NCI-H2227 treated with DMSO at 0.1 percent for 48 hours (cell line): ENCODE measurements at regions not wholly inside any gene's neighbourhood (a gene's known extent, or its start where the extent isn't known, plus 50 kb on each side); places are given as distances from the start of the nearest gene placed in this dataset.
"Not testable (repeated sequence)": the region's sequence is repeated elsewhere in the genome, so short reads cannot be mapped to it uniquely, and the experiment has no call there.

Experiments used
- DNase-seq: peaks from one replicate; lab custom pipeline; 2025; lab: John Stamatoyannopoulos, UW

- DNase-seq, result no peak
These were observed 87.9 kb downstream of the PHLDA1 start for GRCh38 chr12:75943730-75944096.

GRCh38 chr12:75941661-75942060, 89.9 kb downstream of the PHLDA1 start:
- not testable (repeated sequence) for DNase-seq

- DNase-seq, result peak; percentile 81
These were observed 92.4 kb downstream of the PHLDA1 start for GRCh38 chr12:75939016-75939642.

- DNase-seq, result no peak
These were observed 93.4 kb downstream of the PHLDA1 start for GRCh38 chr12:75938189-75938588.

- no peak for DNase-seq
These were observed 94.1 kb downstream of the PHLDA1 start for GRCh38 chr12:75937486-75937885.

- DNase-seq, result no peak
These were observed 94.8 kb downstream of the PHLDA1 start for GRCh38 chr12:75936515-75937440.

GRCh38 chr12:75935539-75936242, 95.9 kb downstream of the PHLDA1 start:
- DNase-seq, result no peak

GRCh38 chr12:75933101-75933500, 98.5 kb downstream of the PHLDA1 start:
- no peak for DNase-seq

GRCh38 chr12:75932241-75932640, 99.3 kb downstream of the PHLDA1 start:
- DNase-seq, result no peak

- no peak for DNase-seq
These were observed 107.5 kb downstream of the PHLDA1 start for GRCh38 chr12:75923964-75924666.

- no peak for DNase-seq
These were observed 108.5 kb downstream of the PHLDA1 start for GRCh38 chr12:75922944-75923642.

- no peak for DNase-seq
These were observed 109.8 kb downstream of the PHLDA1 start for GRCh38 chr12:75921622-75922289.

- DNase-seq, result no peak
These were observed 113.9 kb downstream of the PHLDA1 start for GRCh38 chr12:75917715-75918114.

- no peak for DNase-seq
These were observed 114.5 kb downstream of the PHLDA1 start for GRCh38 chr12:75917083-75917482.

GRCh38 chr12:75913502-75914351, 117.8 kb downstream of the PHLDA1 start:
- DNase-seq, result peak; percentile 54

- DNase-seq, result no peak
These were observed 121.6 kb downstream of the PHLDA1 start for GRCh38 chr12:75909714-75910656.

- DNase-seq, result no peak
These were observed 122.5 kb downstream of the PHLDA1 start for GRCh38 chr12:75908961-75909605.

GRCh38 chr12:75905922-75906321, 125.7 kb downstream of the PHLDA1 start:
- no peak for DNase-seq
